ENCODE measurements at regions not wholly inside any gene's neighbourhood (a gene's known extent, or its start where the extent isn't known, plus 50 kb on each side); places are given as distances from the start of the nearest gene placed in this dataset.
"Not testable (repeated sequence)": the region's sequence is repeated elsewhere in the genome, so short reads cannot be mapped to it uniquely, and the experiment has no call there.

GRCh38 chrY:18664559-18664958, 109.0 kb downstream of the HSFY2 start:
- no peaks in the 10 kb centered on the region for H3K36me3 ChIP-seq
- H3K4me1 ChIP-seq: no peaks in the 10 kb centered on the region
- H3K4me3 ChIP-seq: no peak overlapping the region
- no peak for DNase-seq
- no peaks in the 10 kb centered on the region for H3K9me3 ChIP-seq
- H3K27ac ChIP-seq: no peak overlapping the region
- TF ChIP-seq, protein P1, sequence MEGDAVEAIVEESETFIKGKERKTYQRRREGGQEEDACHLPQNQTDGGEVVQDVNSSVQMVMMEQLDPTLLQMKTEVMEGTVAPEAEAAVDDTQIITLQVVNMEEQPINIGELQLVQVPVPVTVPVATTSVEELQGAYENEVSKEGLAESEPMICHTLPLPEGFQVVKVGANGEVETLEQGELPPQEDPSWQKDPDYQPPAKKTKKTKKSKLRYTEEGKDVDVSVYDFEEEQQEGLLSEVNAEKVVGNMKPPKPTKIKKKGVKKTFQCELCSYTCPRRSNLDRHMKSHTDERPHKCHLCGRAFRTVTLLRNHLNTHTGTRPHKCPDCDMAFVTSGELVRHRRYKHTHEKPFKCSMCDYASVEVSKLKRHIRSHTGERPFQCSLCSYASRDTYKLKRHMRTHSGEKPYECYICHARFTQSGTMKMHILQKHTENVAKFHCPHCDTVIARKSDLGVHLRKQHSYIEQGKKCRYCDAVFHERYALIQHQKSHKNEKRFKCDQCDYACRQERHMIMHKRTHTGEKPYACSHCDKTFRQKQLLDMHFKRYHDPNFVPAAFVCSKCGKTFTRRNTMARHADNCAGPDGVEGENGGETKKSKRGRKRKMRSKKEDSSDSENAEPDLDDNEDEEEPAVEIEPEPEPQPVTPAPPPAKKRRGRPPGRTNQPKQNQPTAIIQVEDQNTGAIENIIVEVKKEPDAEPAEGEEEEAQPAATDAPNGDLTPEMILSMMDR (IDR thresholded peaks at IDR 0.05): no peak
- TF ChIP-seq POLR2A (IDR thresholded peaks at IDR 0.05): no peak
- no peaks in the 10 kb centered on the region for H3K27me3 ChIP-seq
- intact Hi-C loops (cut with DNase I): no loop called here
- WGBS, 2 donors: 49% methylated on average over 2 of the region's 2 CpGs; no CpG with 5 or more reads in 1 of the 2 donors

DNA sequence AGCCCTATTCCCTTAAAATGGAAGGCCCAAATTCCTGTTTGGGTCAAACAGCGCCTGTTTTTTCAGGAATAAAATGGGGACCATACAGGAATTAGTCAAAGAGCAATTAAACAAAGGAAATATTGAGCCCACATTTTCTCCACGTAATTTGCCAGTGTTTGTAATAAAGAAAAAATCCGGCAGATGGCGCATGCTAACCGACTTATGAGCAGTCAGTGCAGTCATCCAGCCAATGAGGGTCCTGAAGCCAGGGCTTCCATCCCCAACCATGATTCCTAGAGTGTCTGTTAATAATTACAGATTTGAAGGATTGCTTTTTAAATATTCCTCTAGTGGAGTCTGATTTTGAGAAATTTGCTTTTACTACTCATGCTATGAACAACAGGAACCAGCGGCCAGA, 103.7 kb downstream of the HSFY2 start:
- Histone ChIP-seq H3K9me3 (no peaks in the 10 kb centered on the region), H3K27ac (no peak overlapping the region), H3K36me3 (no peaks in the 10 kb centered on the region), H3K4me1 (no peaks in the 10 kb centered on the region), H3K27me3 (no peaks in the 10 kb centered on the region), H3K4me3 (no peak overlapping the region)
- no peak for TF ChIP-seq POLR2A (IDR thresholded peaks at IDR 0.05)
- TF ChIP-seq, protein P1 (IDR thresholded peaks at IDR 0.05): peak in 1 of 6 experiments; percentile 48
- DNase-seq: no peak
- WGBS, 2 donors: 28% methylated on average over 3 of the region's 6 CpGs; no CpG with 5 or more reads in 1 of the 2 donors
- intact Hi-C loops (cut with DNase I): no loop called here

DNA sequence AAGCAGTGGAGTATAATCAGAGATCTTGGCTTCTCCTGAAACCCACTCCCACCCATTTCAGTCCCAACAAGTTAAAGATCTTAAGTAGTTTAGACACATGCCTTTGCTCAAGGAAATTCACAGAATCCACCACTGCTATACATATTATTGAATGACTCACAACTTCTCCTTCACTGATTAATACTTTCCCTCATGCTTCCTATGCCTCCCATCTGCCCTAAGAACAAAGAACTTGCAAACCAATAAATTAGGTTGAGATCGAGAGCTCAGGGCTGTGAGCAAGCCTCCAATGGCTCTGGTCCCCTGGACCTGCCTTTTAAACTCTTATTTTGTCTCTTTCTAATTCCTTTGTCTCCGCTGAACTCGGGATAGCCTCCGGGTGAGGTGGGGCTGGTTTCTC, 101.6 kb downstream of the HSFY2 start:
- H3K4me3 ChIP-seq: no peak overlapping the region
- no peaks in the 10 kb centered on the region for H3K36me3 ChIP-seq
- DNase-seq: no peak
- no peaks in the 10 kb centered on the region for H3K4me1 ChIP-seq
- WGBS, 2 donors: 56% methylated on average over 4 of the region's 4 CpGs; no CpG with 5 or more reads in 1 of the 2 donors
- intact Hi-C loops (cut with DNase I): no loop called here
- H3K27me3 ChIP-seq: no peaks in the 10 kb centered on the region
- no peak overlapping the region for H3K27ac ChIP-seq
- H3K9me3 ChIP-seq: no peaks in the 10 kb centered on the region
- no peak for TF ChIP-seq POLR2A (IDR thresholded peaks at IDR 0.05)
- TF ChIP-seq, protein P1 (IDR thresholded peaks at IDR 0.05): no peak

DNA sequence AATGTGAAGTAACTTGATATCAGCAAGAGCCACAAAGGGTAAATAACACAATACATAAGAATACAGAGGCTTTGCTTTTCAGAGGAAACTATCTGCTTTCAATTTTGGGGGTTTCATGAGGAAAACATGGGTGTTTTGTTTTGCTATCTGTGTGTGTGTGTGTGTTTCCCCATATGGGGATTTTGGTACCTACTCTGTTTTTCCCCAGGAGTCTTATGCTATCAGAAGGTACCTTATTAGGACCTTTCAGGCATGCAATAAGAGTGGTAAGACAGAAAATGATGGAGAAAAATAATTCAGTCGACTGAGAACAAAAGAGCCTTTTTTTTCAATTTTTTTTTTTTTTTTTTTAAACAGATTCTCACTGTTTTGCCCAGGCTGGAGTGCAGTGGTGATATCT, 87.5 kb downstream of the HSFY2 start:
- H3K27me3 ChIP-seq; H3K27ac ChIP-seq; H3K4me1 ChIP-seq; DNase-seq; H3K9me3 ChIP-seq; intact Hi-C loops (cut with DNase I); H3K4me3 ChIP-seq; H3K36me3 ChIP-seq: not testable (repeated sequence)
- no CpG with 5 or more reads among the region's 1 CpG for WGBS, 2 donors

DNA sequence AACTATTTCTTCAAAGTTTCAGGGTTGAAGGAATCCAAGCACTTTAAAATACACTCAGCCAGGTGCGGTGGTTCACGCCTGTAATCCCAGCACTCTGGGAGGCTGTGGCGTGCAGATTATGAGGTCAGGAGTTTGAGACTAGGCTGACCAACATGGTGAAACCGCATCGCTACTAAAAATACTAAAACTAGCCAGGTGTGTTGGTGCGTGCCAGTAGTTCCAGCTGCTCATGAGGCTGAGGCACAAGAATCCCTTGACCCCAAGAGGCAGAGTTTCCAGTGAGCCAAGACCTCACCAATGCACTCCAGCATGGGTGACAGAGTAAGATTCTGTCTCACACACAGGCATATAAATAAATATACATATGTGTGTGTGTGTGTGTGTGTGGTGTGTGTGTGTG, 85.2 kb downstream of the HSFY2 start:
- WGBS, 2 donors: no CpG with 5 or more reads among the region's 6 CpGs
- H3K4me3 ChIP-seq; H3K27me3 ChIP-seq; H3K9me3 ChIP-seq; H3K36me3 ChIP-seq; H3K27ac ChIP-seq; DNase-seq; intact Hi-C loops (cut with DNase I); H3K4me1 ChIP-seq: not testable (repeated sequence)

- H3K4me1 ChIP-seq; H3K9me3 ChIP-seq; intact Hi-C loops (cut with DNase I); H3K4me3 ChIP-seq; H3K36me3 ChIP-seq; DNase-seq; H3K27me3 ChIP-seq; H3K27ac ChIP-seq: not testable (repeated sequence)
- WGBS, 2 donors: no CpG with 5 or more reads among the region's 3 CpGs
Measured at GRCh38 chrY:18689420-18689819, 84.1 kb downstream of the HSFY2 start.

DNA sequence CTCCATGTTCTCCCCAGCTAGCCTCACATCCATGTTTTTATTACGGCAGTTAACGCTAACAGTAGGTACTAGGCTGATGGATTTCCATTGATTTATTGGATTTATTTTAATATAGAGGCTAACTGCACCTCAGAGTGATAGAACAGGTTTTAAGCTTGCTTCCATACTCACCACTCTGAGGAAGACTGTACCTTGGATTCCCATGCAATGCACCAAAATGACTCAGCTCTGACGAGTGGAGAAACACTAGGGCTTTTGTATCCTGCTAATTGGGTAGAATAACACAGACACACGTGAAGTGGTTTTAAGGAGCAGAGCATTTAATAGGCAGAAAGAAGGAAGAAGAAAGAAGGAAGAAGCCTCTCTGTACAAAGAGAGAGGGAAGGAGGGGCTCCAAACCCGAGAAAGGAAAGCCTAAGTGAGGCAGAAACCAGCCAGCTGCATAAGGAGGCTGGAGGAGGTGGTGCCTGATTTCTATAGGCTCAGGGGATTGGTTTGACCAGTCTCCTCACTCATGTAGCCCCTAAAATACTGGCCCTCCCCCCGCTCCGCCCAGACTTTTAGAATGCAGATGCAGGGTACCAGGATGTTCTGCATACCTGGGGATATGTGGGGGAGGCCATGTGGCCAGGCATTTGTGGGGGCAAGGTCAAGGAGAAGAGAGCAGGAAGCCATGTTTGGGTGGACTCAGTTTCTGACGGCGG, 83.5 kb downstream of the HSFY2 start:
- H3K27me3 ChIP-seq; intact Hi-C loops (cut with DNase I); H3K36me3 ChIP-seq; DNase-seq; H3K4me3 ChIP-seq; H3K27ac ChIP-seq; H3K9me3 ChIP-seq; H3K4me1 ChIP-seq: not testable (repeated sequence)
- WGBS, 2 donors: no CpG with 5 or more reads among the region's 9 CpGs

DNA sequence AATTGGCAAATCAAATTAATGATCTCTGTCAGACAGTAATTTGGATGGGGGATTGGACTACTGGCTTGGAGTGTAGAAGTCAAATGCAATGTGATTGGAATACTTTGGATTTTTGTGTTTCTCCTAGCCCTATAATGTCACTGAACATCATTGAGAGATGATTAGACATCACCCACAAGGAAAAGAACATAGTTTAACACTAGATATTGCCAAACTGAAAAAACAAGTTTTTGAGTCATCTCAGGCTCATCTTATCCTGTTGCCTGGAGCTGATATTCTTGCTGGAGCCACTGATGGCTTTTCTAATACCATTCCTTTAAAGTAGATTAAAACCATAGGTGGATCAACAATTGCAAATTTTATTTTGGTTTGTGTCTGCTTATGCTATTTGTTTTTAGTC, 76.7 kb downstream of the HSFY2 start:
- H3K36me3 ChIP-seq; H3K27ac ChIP-seq; DNase-seq; intact Hi-C loops (cut with DNase I); H3K4me3 ChIP-seq; H3K4me1 ChIP-seq; H3K27me3 ChIP-seq; H3K9me3 ChIP-seq: not testable (repeated sequence)

DNA sequence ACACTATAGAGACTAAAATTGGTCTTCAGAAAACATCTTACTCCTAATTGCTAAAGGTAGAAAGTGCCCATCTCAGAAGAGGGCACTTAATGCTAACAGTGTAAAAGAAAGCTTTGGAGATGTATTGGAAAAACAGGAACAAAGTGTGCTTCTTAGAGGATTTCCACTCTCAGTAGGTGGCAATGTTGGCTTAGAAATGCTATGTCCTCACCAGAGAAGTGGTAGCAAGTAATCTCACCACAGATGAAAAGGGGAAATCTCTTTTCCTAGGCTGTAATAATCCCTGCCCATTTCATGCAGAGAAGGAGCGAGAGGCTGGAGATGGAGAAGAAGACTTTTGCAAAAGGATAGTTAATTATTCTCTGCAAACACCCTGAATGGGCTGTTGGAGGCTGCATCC, 69.3 kb downstream of the HSFY2 start:
- WGBS, 2 donors: no CpG with 5 or more reads among the region's 1 CpG
- H3K4me1 ChIP-seq; intact Hi-C loops (cut with DNase I); DNase-seq; H3K4me3 ChIP-seq; H3K27me3 ChIP-seq; H3K27ac ChIP-seq; H3K36me3 ChIP-seq; H3K9me3 ChIP-seq: not testable (repeated sequence)

DNA sequence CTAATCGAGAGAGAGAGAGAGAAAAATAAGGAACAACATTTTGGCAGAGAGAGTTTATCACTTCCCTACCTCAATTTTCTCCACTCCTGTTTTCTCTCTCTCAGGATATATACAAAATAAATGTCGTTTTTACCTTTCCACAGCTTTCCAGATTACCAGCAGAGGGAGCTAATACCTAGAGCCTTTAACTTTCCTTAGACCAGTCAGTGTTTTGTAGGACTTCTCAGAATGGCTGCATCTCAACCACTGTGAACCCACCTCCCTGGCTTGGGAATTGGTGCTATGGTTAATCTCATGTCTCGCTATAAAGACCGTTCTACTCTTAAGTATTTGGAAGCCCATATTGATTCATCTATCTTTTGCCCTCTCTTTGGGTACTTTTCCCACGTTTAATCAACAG, 61.8 kb downstream of the HSFY2 start:
- H3K9me3 ChIP-seq; H3K4me3 ChIP-seq; H3K36me3 ChIP-seq; H3K27me3 ChIP-seq; intact Hi-C loops (cut with DNase I); DNase-seq; H3K4me1 ChIP-seq; H3K27ac ChIP-seq: not testable (repeated sequence)
- WGBS, 2 donors: no CpG with 5 or more reads among the region's 5 CpGs

DNA sequence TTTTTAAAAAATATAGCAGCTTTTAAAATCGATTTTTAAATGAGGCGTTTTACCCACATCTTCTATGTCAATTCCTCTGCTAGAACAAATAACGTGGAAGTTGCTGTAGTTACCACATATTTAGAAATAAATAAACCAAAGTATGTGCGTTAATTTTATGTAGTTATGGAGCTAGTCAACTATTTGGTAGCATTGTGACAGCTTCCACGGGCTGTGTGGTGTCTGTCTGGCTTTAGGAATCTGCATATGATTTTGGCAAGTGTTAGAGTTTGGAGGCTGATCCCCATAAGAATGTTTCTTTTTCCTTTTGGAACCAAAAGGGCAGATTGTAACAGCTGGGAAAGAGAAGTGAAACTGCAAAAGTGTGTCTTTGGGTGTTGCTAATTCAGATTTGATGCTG, 59.8 kb downstream of the HSFY2 start:
- H3K36me3 ChIP-seq; intact Hi-C loops (cut with DNase I); H3K4me3 ChIP-seq; DNase-seq; H3K27me3 ChIP-seq; H3K4me1 ChIP-seq; H3K27ac ChIP-seq; H3K9me3 ChIP-seq: not testable (repeated sequence)
- no CpG with 5 or more reads among the region's 5 CpGs for WGBS, 2 donors

All from esophagus squamous epithelium (tissue), 5 donors.